ENCODE measurements at regions not wholly inside any gene's neighbourhood (a gene's known extent, or its start where the extent isn't known, plus 50 kb on each side); places are given as distances from the start of the nearest gene placed in this dataset.

GRCh38 chr1:147822292-147822691, 61.9 kb upstream of the GJA5 start:
- intact Hi-C loops (cut with DNase I, micrococcal nuclease) = no loop called here
- no peaks in the 10 kb centered on the region for H3K4me1 ChIP-seq (ENCODE audit: low read depth)
- H3K9me3 ChIP-seq = no peaks in the 10 kb centered on the region
- no peaks in the 10 kb centered on the region for H3K36me3 ChIP-seq (ENCODE audit: low read depth)
- no peak overlapping the region for H3K4me3 ChIP-seq
- TF ChIP-seq, protein P1, sequence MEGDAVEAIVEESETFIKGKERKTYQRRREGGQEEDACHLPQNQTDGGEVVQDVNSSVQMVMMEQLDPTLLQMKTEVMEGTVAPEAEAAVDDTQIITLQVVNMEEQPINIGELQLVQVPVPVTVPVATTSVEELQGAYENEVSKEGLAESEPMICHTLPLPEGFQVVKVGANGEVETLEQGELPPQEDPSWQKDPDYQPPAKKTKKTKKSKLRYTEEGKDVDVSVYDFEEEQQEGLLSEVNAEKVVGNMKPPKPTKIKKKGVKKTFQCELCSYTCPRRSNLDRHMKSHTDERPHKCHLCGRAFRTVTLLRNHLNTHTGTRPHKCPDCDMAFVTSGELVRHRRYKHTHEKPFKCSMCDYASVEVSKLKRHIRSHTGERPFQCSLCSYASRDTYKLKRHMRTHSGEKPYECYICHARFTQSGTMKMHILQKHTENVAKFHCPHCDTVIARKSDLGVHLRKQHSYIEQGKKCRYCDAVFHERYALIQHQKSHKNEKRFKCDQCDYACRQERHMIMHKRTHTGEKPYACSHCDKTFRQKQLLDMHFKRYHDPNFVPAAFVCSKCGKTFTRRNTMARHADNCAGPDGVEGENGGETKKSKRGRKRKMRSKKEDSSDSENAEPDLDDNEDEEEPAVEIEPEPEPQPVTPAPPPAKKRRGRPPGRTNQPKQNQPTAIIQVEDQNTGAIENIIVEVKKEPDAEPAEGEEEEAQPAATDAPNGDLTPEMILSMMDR (IDR thresholded peaks at IDR 0.05) = no peak
- ATAC-seq = no peak
- DNase-seq = no peak

GRCh38 chr1:147824001-147824400, 63.6 kb upstream of the GJA5 start:
- Histone ChIP-seq H3K36me3 (ENCODE audit: low read depth) (no peaks in the 10 kb centered on the region), H3K9me3 (no peaks in the 10 kb centered on the region), H3K4me1 (ENCODE audit: low read depth) (no peaks in the 10 kb centered on the region), H3K4me3 (no peak overlapping the region)
- intact Hi-C loops (cut with DNase I, micrococcal nuclease) = no loop called here
- no peak for DNase-seq
- TF ChIP-seq, protein P1 (IDR thresholded peaks at IDR 0.05) = no peak
- no peak for ATAC-seq

DNA sequence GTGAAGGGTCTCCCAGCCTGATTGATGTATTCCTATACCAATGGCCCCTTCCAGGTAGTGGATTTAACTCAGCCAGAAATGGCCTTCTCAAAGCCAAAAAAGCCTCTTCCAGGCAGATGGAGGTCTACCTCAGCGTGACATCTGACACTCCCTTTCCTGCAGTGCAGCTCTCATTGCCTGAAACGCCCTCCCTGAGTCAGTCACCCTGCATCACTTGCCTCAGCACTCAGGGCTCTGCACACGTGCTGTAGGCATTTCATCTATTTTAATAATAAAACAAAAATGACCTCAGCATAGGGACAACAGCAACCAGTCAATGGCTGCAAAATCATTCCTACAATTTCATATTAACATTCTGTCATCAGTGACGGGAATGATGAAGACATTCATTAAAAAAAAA, 64.4 kb upstream of the GJA5 start:
- no peaks in the 10 kb centered on the region for H3K36me3 ChIP-seq (ENCODE audit: low read depth)
- intact Hi-C loops (cut with DNase I, micrococcal nuclease) = no loop called here
- H3K4me1 ChIP-seq (ENCODE audit: low read depth) = no peaks in the 10 kb centered on the region
- no peak overlapping the region for H3K4me3 ChIP-seq
- DNase-seq = no peak
- TF ChIP-seq, protein P1 (IDR thresholded peaks at IDR 0.05) = no peak
- ATAC-seq = no peak
- H3K9me3 ChIP-seq = no peaks in the 10 kb centered on the region

- DNase-seq (no peak), ATAC-seq (no peak)
- no peaks in the 10 kb centered on the region for H3K4me1 ChIP-seq (ENCODE audit: low read depth)
- no peaks in the 10 kb centered on the region for H3K9me3 ChIP-seq
- TF ChIP-seq, protein P1 (IDR thresholded peaks at IDR 0.05) = no peak
- H3K4me3 ChIP-seq = no peak overlapping the region
- intact Hi-C loops (cut with DNase I, micrococcal nuclease) = no loop called here
- no peaks in the 10 kb centered on the region for H3K36me3 ChIP-seq (ENCODE audit: low read depth)
Observed at GRCh38 chr1:147825586-147825985, 65.2 kb upstream of the GJA5 start.

DNA sequence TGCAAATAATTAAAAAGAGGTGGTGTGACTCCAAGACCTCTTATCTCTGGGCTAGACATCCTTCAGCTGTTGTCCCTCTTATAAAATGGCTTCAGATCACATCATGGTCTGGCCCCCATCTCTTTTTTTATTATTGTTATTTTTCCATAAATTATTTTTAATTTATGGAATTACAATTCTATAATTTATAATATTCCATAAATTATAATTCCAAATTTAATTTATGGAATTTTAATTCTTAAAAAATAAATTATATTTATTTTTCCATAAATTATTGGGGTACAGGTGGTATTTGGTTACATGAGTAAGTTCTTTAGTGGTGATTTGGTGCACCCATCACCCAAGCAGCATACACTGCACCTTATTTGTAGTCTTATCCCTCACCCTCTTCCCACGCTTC, 65.9 kb upstream of the GJA5 start:
- TF ChIP-seq, protein P1 (IDR thresholded peaks at IDR 0.05) = no peak
- Histone ChIP-seq H3K4me3 (no peak overlapping the region), H3K9me3 (no peaks in the 10 kb centered on the region), H3K36me3 (ENCODE audit: low read depth) (no peaks in the 10 kb centered on the region), H3K4me1 (ENCODE audit: low read depth) (no peaks in the 10 kb centered on the region)
- ATAC-seq (no peak), DNase-seq (no peak)
- intact Hi-C loops (cut with DNase I, micrococcal nuclease) = no loop called here

DNA sequence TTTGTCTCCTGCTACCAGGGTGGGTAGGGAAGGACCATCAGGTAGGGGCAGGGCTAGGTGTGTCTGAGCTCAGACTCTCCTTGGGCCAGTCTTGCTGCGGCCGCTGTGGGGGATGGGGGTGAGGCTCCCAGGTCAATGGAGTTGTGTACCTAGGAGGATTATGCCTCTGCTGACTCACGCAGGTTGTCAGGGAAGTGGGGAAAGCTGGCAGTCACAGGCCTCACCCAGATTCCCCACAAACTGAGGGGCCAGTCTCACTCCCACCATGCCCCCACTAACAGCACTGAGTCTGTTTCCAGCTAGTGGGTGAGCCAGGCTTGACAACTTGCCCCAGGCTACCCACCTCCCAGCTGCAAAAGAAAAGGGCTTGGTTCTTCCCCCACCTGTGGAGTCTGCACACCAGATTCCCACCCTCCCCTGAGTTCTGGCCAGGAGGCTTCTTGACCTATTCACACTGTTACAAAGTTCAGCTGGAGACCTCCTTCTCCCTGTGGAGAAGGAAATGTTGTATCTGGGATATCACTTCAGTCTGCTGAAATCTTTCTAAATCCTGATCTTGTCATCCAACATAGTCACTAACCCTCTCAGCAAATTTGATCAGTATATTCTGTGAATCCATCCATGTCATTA, 69.2 kb upstream of the GJA8 start:
- DNase-seq (peak in 1 of 3 donors; percentile 5), ATAC-seq (no peak)
- Histone ChIP-seq H3K4me1 (ENCODE audit: low read depth) (no peaks in the 10 kb centered on the region), H3K4me3 (no peak overlapping the region), H3K36me3 (ENCODE audit: low read depth) (no peaks in the 10 kb centered on the region), H3K9me3 (no peaks in the 10 kb centered on the region)
- intact Hi-C loops (cut with DNase I, micrococcal nuclease) = no loop called here
- TF ChIP-seq, protein P1 (IDR thresholded peaks at IDR 0.05) = no peak
